NCI-H2029 treated with DMSO at 0.1 percent for 48 hours (cell line): ENCODE measurements at regions not wholly inside any gene's neighbourhood (a gene's known extent, or its start where the extent isn't known, plus 50 kb on each side); places are given as distances from the start of the nearest gene placed in this dataset.

ENCODE experiments used
- DNase-seq: peaks from one replicate; lab custom pipeline; 2025; lab: John Stamatoyannopoulos, UW

DNA sequence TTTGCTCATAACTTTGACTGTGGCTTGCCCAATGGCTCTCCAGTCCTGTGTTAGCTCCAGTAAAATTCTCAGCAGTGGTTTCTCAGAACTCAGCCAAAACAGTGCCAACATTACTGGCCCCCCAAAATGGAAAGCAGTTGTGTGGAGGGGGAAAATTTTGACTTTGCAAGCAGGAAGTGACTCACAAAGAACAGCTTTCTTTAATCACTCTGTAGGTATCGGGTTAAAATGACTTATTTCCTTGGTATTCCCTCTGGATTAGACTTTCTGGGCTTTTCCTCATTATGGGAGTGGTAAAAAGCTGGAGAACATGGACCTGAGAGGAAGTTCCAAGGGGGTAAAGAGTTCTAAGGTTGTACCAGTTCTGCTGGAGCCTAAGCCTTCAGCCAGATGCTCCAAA is 175.7 kb upstream of the RND3 start:
- DNase-seq, result no peak

- no peak for DNase-seq
Measured at GRCh38 chr2:150656002-150656401, 168.5 kb upstream of the RND3 start.

DNA sequence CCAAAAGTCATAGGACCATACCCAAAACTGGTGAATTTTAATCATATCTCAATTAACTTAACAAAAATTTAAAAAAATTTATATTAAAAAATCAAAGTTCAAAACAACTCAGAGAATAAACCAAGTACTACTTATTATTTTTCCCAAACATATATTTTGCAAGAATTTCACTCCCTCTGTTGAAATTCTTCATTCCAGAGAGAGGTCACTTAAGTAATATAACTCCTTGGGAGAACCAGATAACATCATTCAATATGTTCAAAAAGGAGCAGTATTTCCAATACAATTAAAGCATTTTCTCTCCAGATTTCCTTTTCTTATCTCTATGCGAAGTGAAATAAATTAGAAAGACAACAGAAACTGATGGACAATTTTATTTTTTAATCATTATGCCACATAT is 165.9 kb upstream of the RND3 start:
- DNase-seq, result no peak

- DNase-seq, result no peak
Measured at GRCh38 chr2:150647943-150648342, 160.5 kb upstream of the RND3 start.

DNA sequence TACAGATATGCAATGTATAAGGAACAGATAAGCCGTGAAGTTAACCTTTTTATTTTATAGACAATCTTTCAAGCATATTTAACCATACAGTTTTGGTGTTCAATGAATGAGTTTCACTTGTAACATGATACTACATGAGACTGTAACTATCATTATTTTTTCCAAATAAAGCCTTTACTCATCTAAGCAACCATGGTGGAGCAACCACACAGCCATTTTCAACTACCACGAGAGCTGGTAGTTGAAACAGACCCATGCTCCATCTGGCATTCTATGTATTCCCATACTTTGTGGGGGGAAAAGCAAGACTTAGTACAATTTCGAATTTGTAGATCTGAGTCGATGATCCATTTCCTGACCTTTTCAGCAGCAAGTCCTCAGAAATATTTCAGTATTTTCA is 159.3 kb upstream of the RND3 start:
- no peak for DNase-seq

GRCh38 chr2:150644298-150645067 is 157.0 kb upstream of the RND3 start:
- DNase-seq, result no peak

DNA sequence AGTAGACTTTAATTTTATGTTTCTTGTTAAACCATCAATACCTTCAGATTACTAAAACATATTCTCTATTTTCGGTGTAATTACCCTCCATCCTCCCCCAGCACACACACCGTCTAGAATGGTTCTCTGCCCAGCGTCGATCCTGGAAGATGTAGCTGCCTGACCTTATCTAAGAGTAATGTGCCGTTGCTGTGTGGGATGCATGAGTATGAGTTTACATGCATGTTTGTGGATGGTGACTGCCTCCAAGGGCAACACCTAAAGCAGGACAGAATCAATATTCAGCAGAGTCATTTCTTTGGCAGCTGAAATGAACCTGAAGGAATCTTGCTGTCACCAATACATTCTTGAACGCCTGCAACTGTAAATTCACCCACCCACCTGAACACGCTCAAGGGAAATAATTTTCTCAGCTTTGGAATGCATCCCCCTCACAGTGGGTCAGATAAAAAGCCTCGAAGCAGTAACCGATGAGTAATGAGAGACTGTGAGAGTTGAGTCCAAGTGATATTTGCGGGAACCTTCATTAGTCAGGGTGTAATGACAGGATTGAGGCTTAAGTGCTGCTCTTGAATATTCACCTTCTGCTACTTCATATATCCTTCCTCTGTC is 155.8 kb upstream of the RND3 start:
- DNase-seq, result no peak

GRCh38 chr2:150640039-150640438 is 152.6 kb upstream of the RND3 start:
- DNase-seq, result no peak

DNA sequence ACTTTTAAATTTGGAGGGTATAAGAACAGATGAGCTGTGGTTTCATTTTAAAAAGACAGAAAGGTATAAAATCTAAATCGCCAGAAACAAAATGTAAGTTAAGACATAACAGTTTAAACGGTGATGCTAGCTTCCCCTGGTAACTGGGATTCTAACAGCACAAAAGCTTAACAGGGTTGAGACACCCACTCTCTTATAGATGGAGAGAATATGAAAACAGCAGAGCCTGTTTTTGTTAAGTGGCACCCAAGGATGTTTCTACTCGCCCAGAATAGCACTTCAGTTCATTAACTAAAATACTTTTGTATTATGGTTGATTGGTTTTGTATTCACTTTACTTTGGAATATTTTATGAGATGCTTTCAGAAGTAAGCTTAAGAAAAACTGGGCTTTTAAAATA is 151.9 kb upstream of the RND3 start:
- no peak for DNase-seq

GRCh38 chr2:150631236-150631821 is 143.9 kb upstream of the RND3 start:
- DNase-seq, result no peak

- DNase-seq, result no peak
Measured at GRCh38 chr2:150630587-150631235, 143.2 kb upstream of the RND3 start.

GRCh38 chr2:150627526-150627925 is 140.1 kb upstream of the RND3 start:
- no peak for DNase-seq

GRCh38 chr2:150626934-150627411 is 139.5 kb upstream of the RND3 start:
- no peak for DNase-seq

DNA sequence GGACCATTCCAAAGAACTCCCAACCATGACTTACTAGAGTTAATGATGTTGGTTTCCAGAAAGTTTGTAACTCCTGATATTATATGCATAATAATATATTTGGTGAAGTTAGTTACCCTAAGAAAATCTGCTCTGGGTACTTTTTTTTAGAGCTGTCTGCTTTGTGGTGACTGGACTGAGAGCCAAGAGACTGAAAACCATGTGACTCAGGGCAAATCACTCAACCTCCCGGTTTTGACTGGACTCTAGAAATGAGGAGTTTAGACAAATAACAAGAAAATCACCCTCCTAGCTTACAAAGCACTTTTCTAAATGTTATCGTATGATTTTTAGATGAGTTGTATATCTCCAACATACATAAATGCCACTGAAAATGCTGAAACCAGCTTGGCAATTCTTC is 138.3 kb upstream of the RND3 start:
- DNase-seq, result no peak

DNA sequence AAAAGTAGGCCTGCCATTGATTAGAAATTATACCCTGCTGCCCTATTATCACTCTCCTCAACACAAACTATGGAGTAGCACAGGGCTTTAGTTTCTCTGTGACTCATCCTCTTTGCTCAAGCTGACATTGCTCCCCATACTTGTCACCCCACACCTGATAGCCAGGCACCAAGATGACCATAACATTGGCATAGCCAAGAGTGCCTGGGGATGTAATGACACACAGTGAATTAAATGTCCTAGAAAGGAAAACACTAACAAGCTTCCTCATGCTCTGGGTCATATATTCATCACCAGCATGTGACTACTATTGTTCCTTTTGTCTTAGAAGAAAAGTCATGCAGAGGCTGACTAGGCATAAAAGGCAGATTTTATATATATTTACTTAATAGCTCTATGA is 137.8 kb upstream of the RND3 start:
- no peak for DNase-seq

DNA sequence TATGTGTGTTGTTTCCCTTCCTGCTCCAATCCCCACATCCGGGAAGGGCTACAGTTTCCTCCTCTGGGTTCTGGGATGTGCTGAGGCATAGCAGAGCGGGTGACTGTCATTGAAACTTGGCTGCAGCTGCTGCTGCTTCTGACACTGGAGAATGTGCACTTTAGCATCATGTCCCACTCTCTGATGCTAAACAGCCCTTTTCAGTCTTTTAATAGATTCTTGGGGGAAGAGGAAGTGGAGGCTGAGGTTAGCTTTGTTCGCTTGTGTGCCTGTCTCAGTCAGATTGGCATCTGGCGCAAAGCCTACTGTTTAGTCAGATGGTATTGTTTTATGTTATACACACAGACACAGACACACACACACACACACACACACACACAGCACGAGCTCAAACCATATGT is 136.5 kb upstream of the RND3 start:
- DNase-seq, result no peak

DNA sequence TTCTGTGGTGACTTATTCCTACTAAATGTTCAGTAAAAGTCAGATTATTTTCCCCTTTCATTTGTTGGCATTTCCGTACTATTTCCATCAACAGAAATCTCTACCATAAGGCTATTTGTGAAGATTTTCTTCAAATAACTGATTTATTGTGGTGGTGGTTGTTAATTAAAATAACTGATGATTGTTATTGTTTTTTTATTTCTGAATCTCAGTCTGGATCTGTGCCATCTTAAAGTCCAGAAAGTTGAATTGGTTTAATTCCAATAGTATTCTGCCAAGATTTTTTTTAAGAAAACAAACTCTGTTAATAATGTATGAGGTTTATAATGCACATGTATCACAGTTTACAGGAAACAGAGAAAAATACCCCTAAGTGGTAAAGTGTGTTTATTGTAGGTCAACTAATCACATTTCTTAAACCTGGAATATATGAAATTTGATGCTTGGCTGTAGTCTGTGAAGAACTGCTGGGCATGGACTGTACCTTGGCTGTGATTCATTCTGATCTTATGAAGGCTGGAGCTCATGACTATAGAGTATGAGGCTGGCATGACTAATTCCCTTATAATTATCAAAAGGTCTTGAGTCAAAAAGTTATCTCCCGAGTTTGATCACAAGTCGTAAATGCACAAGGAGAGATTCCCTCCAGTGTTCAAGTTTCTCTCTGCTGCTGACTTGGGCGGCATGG is 134.2 kb upstream of the RND3 start:
- no peak for DNase-seq

DNA sequence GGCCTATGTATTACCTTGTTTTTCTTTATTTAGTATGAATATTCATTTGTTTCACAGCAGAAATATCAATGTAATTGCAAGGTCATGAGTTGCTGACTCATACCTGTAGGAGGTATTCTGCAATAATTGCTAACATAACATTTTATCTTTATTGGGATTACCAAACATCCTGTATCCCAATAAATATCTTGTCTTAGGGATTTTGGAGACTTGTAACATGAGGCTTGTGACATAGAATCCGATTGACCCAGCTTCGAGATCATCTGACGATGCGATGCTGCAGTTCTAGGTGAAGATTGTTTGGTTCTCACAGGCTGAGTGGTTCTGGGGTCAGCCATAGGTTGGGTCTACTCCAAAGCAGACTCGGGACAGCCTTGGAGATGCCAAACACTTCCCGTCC is 133.4 kb upstream of the RND3 start:
- DNase-seq, result no peak

GRCh38 chr2:150620416-150620815 is 132.9 kb upstream of the RND3 start:
- DNase-seq, result no peak

- DNase-seq, result no peak
Measured at GRCh38 chr2:150619607-150620330, 132.3 kb upstream of the RND3 start.

DNA sequence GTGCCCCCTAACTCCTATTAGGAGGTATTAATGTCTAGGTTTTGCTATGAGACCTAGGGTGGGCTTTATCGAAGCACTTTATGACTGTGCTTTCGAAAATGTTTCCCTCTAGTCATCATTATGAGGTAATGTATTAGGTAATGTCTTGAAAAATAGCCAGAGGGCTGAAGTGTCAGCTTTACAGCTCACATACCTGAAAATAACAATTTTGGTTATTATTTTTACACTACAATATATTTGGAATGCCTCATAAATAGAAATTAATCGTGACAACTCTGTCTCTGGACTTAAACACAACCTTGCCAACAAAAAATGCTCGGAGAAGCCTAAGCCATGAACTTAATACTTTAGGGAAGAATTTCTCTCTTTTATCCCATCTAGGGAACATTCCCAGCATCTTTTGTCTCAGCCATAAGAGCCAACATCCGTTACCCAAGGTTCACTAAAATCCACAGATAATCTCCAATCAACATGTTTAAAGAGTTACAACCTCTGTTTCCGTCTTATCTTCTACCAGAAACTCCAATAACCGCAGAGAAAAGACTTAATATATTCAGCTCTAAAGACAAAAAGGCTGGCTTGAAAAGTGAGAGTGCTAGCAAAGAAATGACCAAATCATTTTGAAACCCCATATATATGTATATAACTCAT is 130.9 kb upstream of the RND3 start:
- no peak for DNase-seq
